A549 (cell line): ENCODE measurements at regions not wholly inside any gene's neighbourhood (a gene's known extent, or its start where the extent isn't known, plus 50 kb on each side); places are given as distances from the start of the nearest gene placed in this dataset.

Experiments
- CTCF ChIP-seq: fragments of >200 bp; sonication (Bioruptor Twin); formaldehyde crosslinking; IDR thresholded peaks from 3 replicates; pipeline ENCODE4 v1.5.1; 2016
- E2F6 ChIP-seq: IDR thresholded peaks from 2 replicates; pipeline ENCODE4 v1.6.1; 2012; ENCODE audit warnings: low read depth, borderline replicate concordance
- ELK1 ChIP-seq: fragments of 150-350 bp; IDR thresholded peaks from 2 replicates; pipeline ENCODE4 v1.6.1; 2014; ENCODE audit warnings: low read depth, mild to moderate bottlenecking, low read length
- EP300 ChIP-seq, 2 experiments: fragments of >200 bp; sonication (Bioruptor Twin); formaldehyde crosslinking; IDR thresholded peaks; 2 replicates in 1 of 2; 3 replicates in 1 of 2; pipeline ENCODE4 v1.6.1; 2016 to 2017
- NR3C1 ChIP-seq: fragments of >200 bp; sonication (Bioruptor Twin); formaldehyde crosslinking; IDR thresholded peaks from 3 replicates; pipeline ENCODE4 v1.6.1; 2017
- PBX3 ChIP-seq: IDR thresholded peaks from 2 replicates; pipeline ENCODE4 v1.6.1; 2012
- POLR2A ChIP-seq: IDR thresholded peaks from 2 replicates; pipeline ENCODE4 v1.6.1; 2012; ENCODE audit warnings: mild to moderate bottlenecking, low read length
- RAD21 ChIP-seq, 2 experiments: fragments of >200 bp in 1 of 2; sonication (Bioruptor Twin) in 1 of 2; formaldehyde crosslinking in 1 of 2; IDR thresholded peaks in 1 of 2; conservative IDR thresholded peaks in 1 of 2; 2 replicates in 1 of 2; 3 replicates in 1 of 2; pipeline ENCODE4 v1.6.1; 2012 to 2018; ENCODE audit warnings: inconsistent platforms in 1 of 2
- RFX5 ChIP-seq: fragments of 450-650 bp; IDR thresholded peaks from 2 replicates; pipeline ENCODE4 v1.7.1; 2014; ENCODE audit warnings: antibody characterized with exemption, mild to moderate bottlenecking, moderate library complexity
- SREBF2 ChIP-seq: fragments of 450-650 bp; IDR thresholded peaks from 2 replicates; pipeline ENCODE4 v1.6.1; 2014; ENCODE audit warnings: mild to moderate bottlenecking, moderate library complexity

GRCh38 chr13:53144826-53145225, 116.2 kb downstream of the OLFM4 start:
- TF ChIP-seq CTCF (no peak), POLR2A (no peak), NR3C1 (no peak), E2F6 (no peak), PBX3 (no peak), RFX5 (no peak), RAD21 (conservative IDR thresholded peaks at IDR 0.05 in 1 of 2, IDR thresholded peaks at IDR 0.05 in 1 of 2) (no peak), ELK1 (no peak), EP300 (IDR thresholded peaks at IDR 0.05) (no peak), SREBF2 (no peak)
